T-cell (primary cell): ENCODE measurements at regions not wholly inside any gene's neighbourhood (a gene's known extent, or its start where the extent isn't known, plus 50 kb on each side); places are given as distances from the start of the nearest gene placed in this dataset.

Source experiments
- ATAC-seq, 4 experiments: fragments of 200-7000 bp in 3 of 4; fragments of 150-1000 bp in 1 of 4; cut with Tn5 transposase; replicated peaks in 1 of 4; 1 replicate in 3 of 4; 2 replicates in 1 of 4; pipeline ENCODE4 v1.10.0; 2021; ENCODE audit warnings: moderate library complexity in 3 of 4, mild to moderate bottlenecking in 2 of 4, moderate number of reproducible peaks in 1 of 4
- CTCF ChIA-PET, 2 donors: fragments of 300-600 bp; sonication (Branson Sonifier 250); formaldehyde crosslinking; loops; one replicate each; lab custom pipeline; 2022; ENCODE audit warnings: antibody characterized with exemption in 2 of 2; lab: Charles Lee
- POLR2A ChIA-PET, 2 donors: fragments of 300-600 bp; sonication (Branson Sonifier 250); formaldehyde crosslinking; loops; one replicate each; lab custom pipeline; 2022; ENCODE audit warnings: antibody characterized with exemption in 2 of 2; lab: Charles Lee
- DNase-seq, 35 experiments: peaks; one replicate each; pipeline versions ENCODE4 v3.0.0 to v3.0.0-alpha.2; 2013 to 2023
- H3K27ac ChIP-seq: one replicate; pipeline ENCODE4 v1.5.1; 2013; ENCODE audit warnings: low read length
- H3K27me3 ChIP-seq, 2 experiments: replicated peaks in 1 of 2; 1 replicate in 1 of 2; 2 replicates in 1 of 2; pipeline versions ENCODE4 v1.6.1 to v1.7.0; 2013; ENCODE audit warnings: low read length in 1 of 2, mixed read lengths in 1 of 2; ENCODE audit not compliant: control insufficient read depth in 2 of 2, insufficient read depth in 2 of 2; ENCODE audit errors: extremely low read depth in 1 of 2
- H3K36me3 ChIP-seq, 2 donors: 1 replicate in 1 of 2; 2 replicates in 1 of 2; pipeline versions ENCODE4 v1.6.1 to v1.7.0; 2013; ENCODE audit warnings: low read length in 1 of 2; ENCODE audit not compliant: control insufficient read depth in 2 of 2, insufficient read depth in 1 of 2; ENCODE audit errors: extremely low read depth in 1 of 2
- H3K4me1 ChIP-seq, 2 experiments: 1 replicate in 1 of 2; 2 replicates in 1 of 2; pipeline versions ENCODE4 v1.6.1 to v1.7.0; 2013; ENCODE audit warnings: low read length in 2 of 2, mixed read lengths in 1 of 2; ENCODE audit not compliant: insufficient read depth in 2 of 2, control insufficient read depth in 1 of 2; ENCODE audit errors: extremely low read depth in 1 of 2
- H3K4me3 ChIP-seq, 2 donors: 1 replicate in 1 of 2; 2 replicates in 1 of 2; pipeline versions ENCODE4 v1.5.1 to v1.7.0; 2013; ENCODE audit warnings: mild to moderate bottlenecking in 2 of 2, low read length in 1 of 2, moderate library complexity in 1 of 2; ENCODE audit not compliant: control insufficient read depth in 1 of 2; ENCODE audit errors: extremely low read depth in 1 of 2
- H3K9me3 ChIP-seq: 2 replicates; pipeline ENCODE4 v1.7.0; 2013
- H3K27ac Mint-ChIP-seq, 2 donors: one replicate each; pipeline ENCODE4 v1.8.0; 2020 to 2021; ENCODE audit warnings: mild to moderate bottlenecking in 2 of 2, mixed read lengths in 2 of 2
- H3K27me3 Mint-ChIP-seq, 2 donors: one replicate each; pipeline ENCODE4 v1.8.0; 2021 to 2022; ENCODE audit warnings: mixed read lengths in 2 of 2
- H3K36me3 Mint-ChIP-seq: one replicate; pipeline ENCODE4 v1.8.0; 2021; ENCODE audit warnings: mixed read lengths
- H3K4me1 Mint-ChIP-seq, 3 donors: one replicate each; pipeline ENCODE4 v1.8.0; 2020 to 2022; ENCODE audit warnings: mixed read lengths in 3 of 3, mild to moderate bottlenecking in 1 of 3
- H3K4me3 Mint-ChIP-seq, 3 donors: one replicate each; pipeline ENCODE4 v1.8.0; 2020 to 2022; ENCODE audit warnings: mild to moderate bottlenecking in 3 of 3, mixed read lengths in 3 of 3, moderate library complexity in 3 of 3
- H3K9me3 Mint-ChIP-seq, 3 donors: one replicate each; pipeline ENCODE4 v1.8.0; 2020 to 2022; ENCODE audit warnings: mixed read lengths in 3 of 3
- WGBS: methylation state at CpG from one replicate; pipeline ENCODE4 v1.1.5; 2013; ENCODE audit warnings: missing lambda C conversion rate; ENCODE audit not compliant: insufficient coverage; 5-methylcytosine and 5-hydroxymethylcytosine counted together

DNA sequence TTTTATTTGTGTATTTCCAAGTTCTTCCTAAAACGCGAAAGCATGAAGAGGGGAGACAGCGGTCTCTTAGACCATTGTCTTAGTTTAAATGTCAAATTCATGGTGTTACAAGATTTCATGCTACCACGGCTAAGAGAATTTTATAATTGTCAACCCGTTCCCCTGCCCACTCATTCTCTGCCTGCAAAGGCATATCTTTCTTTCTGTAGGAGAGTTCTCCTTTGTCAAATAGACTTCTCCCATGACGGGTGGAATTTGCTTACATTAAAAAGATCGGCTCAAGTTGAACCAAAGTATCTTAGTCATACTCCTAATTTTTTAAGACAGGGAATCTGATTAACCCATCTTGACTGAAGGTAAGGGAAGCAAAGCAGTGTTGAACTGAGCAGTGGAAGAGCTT is 539.2 kb downstream of the REEP3 start:
- no peaks in the 10 kb centered on the region for H3K36me3 Mint-ChIP-seq
- H3K4me1 Mint-ChIP-seq = no peaks in the 10 kb centered on the region
- no peaks in the 10 kb centered on the region for H3K9me3 Mint-ChIP-seq
- no peak overlapping the region for H3K4me3 ChIP-seq
- no peaks in the 10 kb centered on the region for H3K4me1 ChIP-seq
- no peaks in the 10 kb centered on the region for H3K9me3 ChIP-seq
- ATAC-seq = no peak
- no peaks in the 10 kb centered on the region for H3K36me3 ChIP-seq
- DNase-seq = no peak
- CTCF ChIA-PET = no interaction called here
- H3K27ac Mint-ChIP-seq = no peak overlapping the region
- WGBS = no CpG with 5 or more reads among the region's 7 CpGs
- no peak overlapping the region for H3K27ac ChIP-seq
- H3K27me3 Mint-ChIP-seq = peaks cover 3 to 9% of the 10 kb centered on the region in 2 donors
- POLR2A ChIA-PET = no interaction called here
- H3K27me3 ChIP-seq = no peaks in the 10 kb centered on the region
- no peak overlapping the region for H3K4me3 Mint-ChIP-seq

DNA sequence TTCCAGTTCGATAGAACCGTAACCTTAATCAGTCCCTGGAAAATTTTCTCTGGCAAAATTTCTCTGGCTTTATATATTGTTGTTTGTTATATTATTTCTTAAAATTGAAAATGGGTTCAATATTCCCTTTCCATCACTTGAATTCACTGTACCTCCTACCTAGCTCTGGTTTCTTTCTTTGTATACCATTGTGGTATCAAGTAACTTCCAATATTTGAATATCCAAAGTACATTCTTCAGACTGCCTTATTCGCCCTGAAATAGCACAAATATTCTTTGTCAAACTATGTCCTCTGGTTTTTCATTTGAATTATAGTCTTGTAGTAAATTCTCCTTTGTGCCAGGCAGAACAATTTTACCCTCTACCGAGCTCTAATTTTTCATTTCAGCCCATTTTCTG is 541.6 kb downstream of the REEP3 start:
- H3K27me3 Mint-ChIP-seq = peaks cover 0 to 5% of the 10 kb centered on the region in 2 donors
- Histone ChIP-seq H3K27me3 (no peaks in the 10 kb centered on the region), H3K4me3 (no peak overlapping the region), H3K9me3 (no peaks in the 10 kb centered on the region), H3K27ac (no peak overlapping the region), H3K4me1 (no peaks in the 10 kb centered on the region), H3K36me3 (no peaks in the 10 kb centered on the region)
- POLR2A ChIA-PET = no interaction called here
- H3K4me1 Mint-ChIP-seq = no peaks in the 10 kb centered on the region
- CTCF ChIA-PET = no interaction called here
- no peak overlapping the region for H3K27ac Mint-ChIP-seq
- no peak for ATAC-seq
- H3K4me3 Mint-ChIP-seq = no peak overlapping the region
- no peak for DNase-seq
- no peaks in the 10 kb centered on the region for H3K9me3 Mint-ChIP-seq
- no peaks in the 10 kb centered on the region for H3K36me3 Mint-ChIP-seq
- no CpG with 5 or more reads among the region's 4 CpGs for WGBS

DNA sequence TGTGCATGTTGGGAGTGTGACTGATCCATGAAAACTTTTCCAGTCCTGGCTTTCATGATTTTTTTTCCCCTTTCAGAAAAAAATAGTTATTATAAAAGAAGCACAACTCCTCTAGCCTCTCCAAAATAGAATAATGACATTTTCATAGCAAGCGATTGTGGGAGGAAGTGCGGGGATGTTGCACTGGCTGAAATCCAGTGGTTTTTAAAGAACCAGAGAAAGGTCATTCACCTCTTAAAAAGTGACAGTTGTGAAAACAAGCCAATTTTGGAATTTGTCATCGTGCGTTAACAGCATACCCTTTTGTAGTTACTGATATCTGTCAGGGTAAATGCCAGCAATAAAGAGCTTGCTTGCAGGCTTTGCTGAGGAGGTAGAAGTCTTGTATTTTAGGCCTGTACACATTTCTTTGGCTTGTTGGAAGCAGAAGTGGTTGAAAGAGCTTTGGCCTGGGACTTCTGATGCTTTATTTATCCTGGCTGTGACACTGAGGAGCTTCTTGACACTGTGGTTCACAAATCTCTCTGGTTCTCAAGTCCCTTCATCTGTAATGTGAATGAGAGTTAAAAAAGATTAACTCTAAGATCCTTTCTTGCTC is 545.9 kb downstream of the REEP3 start:
- H3K27ac ChIP-seq = no peak overlapping the region
- no peaks in the 10 kb centered on the region for H3K27me3 ChIP-seq
- Mint-ChIP-seq H3K27ac (no peak overlapping the region), H3K4me3 (no peak overlapping the region), H3K27me3 (peaks cover 0 to 8% of the 10 kb centered on the region in 2 donors), H3K4me1 (no peaks in the 10 kb centered on the region), H3K36me3 (no peaks in the 10 kb centered on the region), H3K9me3 (no peaks in the 10 kb centered on the region)
- ChIA-PET POLR2A (no interaction called here), CTCF (interaction anchor here in 1 of 2 donors (0.5 kb wide), 1 partner anchor 918 kb away, joined by 3 read pairs; no protein-coding TSS in a partner anchor)
- H3K4me3 ChIP-seq = no peak overlapping the region
- H3K9me3 ChIP-seq = no peaks in the 10 kb centered on the region
- 15% methylated on average over 2 of the region's 4 CpGs for WGBS
- no peak for ATAC-seq
- DNase-seq = no peak
- H3K4me1 ChIP-seq = no peaks in the 10 kb centered on the region
- no peaks in the 10 kb centered on the region for H3K36me3 ChIP-seq

DNA sequence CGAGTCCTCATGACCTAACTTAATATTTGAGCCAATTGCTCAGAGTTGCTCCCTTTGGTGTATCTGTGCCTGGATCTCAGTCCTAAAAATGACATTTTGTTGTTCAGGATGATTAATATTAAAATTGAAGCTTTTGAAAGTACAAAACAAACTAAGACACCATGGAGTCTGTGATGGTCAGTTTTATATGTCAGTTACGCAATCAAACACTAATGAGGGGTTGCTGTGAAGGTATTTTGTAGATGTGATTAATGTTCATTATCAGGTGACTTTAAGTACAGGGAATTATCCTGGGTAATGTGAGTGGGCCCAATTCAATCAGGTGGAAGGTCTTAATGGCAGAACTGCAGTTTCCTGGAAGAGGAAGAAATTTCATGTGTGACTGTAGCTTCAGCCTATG is 546.7 kb downstream of the REEP3 start:
- no peaks in the 10 kb centered on the region for H3K9me3 ChIP-seq
- no peaks in the 10 kb centered on the region for H3K27me3 ChIP-seq
- H3K4me1 ChIP-seq = no peaks in the 10 kb centered on the region
- no peak for DNase-seq
- Mint-ChIP-seq H3K4me3 (no peak overlapping the region), H3K36me3 (no peaks in the 10 kb centered on the region), H3K9me3 (no peaks in the 10 kb centered on the region), H3K27me3 (peaks cover 0 to 8% of the 10 kb centered on the region in 2 donors), H3K4me1 (no peaks in the 10 kb centered on the region), H3K27ac (no peak overlapping the region)
- ATAC-seq = no peak
- no peak overlapping the region for H3K27ac ChIP-seq
- no peaks in the 10 kb centered on the region for H3K36me3 ChIP-seq
- 100% methylated on average over 1 of the region's 2 CpGs for WGBS
- ChIA-PET POLR2A (no interaction called here), CTCF (interaction anchor here in 1 of 2 donors (0.5 kb wide), 1 partner anchor 918 kb away, joined by 3 read pairs; no protein-coding TSS in a partner anchor)
- H3K4me3 ChIP-seq = no peak overlapping the region

DNA sequence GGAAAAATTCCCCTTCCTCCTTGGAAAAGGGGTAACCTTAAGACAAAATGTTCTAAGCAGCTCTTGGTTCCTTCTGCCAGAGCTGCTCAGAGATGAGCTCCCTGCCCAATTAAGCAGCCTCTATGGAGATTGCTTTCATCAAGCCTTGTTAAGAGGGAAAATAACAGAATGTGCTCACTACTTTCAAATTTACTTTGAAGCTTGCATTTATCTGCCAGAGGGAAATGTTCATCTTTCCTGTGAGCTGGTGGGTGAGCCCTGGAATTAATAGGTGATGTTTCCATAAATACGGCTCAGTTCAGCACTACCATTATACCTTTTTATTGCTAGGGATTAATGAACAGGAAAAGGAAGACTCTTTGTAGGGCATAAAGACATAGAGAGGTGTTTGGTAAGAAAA is 549.0 kb downstream of the REEP3 start:
- no peaks in the 10 kb centered on the region for H3K4me1 ChIP-seq
- CTCF ChIA-PET = no interaction called here
- no peaks in the 10 kb centered on the region for H3K27me3 ChIP-seq
- H3K9me3 ChIP-seq = no peaks in the 10 kb centered on the region
- no peak for DNase-seq
- no peaks in the 10 kb centered on the region for H3K36me3 ChIP-seq
- no peaks in the 10 kb centered on the region for H3K9me3 Mint-ChIP-seq
- POLR2A ChIA-PET = no interaction called here
- H3K36me3 Mint-ChIP-seq = no peaks in the 10 kb centered on the region
- H3K4me3 ChIP-seq = no peak overlapping the region
- H3K27ac Mint-ChIP-seq = no peak overlapping the region
- no CpG with 5 or more reads among the region's 1 CpG for WGBS
- no peak for ATAC-seq
- H3K27ac ChIP-seq = no peak overlapping the region
- no peaks in the 10 kb centered on the region for H3K4me1 Mint-ChIP-seq
- peaks cover 2 to 3% of the 10 kb centered on the region in 2 donors for H3K27me3 Mint-ChIP-seq
- H3K4me3 Mint-ChIP-seq = no peak overlapping the region

DNA sequence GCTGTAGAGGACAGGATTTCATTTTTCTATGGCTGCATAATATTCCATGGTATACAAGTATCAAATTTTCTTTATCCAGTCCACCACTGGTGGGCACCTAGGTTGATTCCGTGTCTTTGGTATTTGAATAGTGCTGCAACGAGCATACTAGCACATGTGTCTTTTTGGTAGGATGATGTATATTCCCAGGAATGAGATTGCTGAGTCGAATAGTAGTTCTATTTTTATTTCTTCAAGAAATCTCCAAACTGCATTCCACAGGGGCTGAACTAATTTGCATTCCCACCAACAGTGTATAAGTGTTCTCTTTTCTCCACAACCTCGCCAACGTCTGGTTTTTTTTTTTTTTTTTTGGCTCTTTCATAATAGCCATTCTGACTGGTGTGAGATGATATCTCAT is 550.0 kb downstream of the REEP3 start:
- Histone ChIP-seq H3K9me3 (no peaks in the 10 kb centered on the region), H3K27ac (no peak overlapping the region), H3K4me1 (no peaks in the 10 kb centered on the region), H3K4me3 (no peak overlapping the region), H3K27me3 (no peaks in the 10 kb centered on the region), H3K36me3 (no peaks in the 10 kb centered on the region)
- Mint-ChIP-seq H3K4me1 (no peaks in the 10 kb centered on the region), H3K27ac (no peak overlapping the region), H3K4me3 (no peak overlapping the region), H3K36me3 (no peaks in the 10 kb centered on the region), H3K27me3 (peaks cover 3% of the 10 kb centered on the region in 2 donors), H3K9me3 (no peaks in the 10 kb centered on the region)
- no peak for ATAC-seq
- ChIA-PET POLR2A (no interaction called here), CTCF (no interaction called here)
- no CpG with 5 or more reads among the region's 5 CpGs for WGBS
- no peak for DNase-seq

DNA sequence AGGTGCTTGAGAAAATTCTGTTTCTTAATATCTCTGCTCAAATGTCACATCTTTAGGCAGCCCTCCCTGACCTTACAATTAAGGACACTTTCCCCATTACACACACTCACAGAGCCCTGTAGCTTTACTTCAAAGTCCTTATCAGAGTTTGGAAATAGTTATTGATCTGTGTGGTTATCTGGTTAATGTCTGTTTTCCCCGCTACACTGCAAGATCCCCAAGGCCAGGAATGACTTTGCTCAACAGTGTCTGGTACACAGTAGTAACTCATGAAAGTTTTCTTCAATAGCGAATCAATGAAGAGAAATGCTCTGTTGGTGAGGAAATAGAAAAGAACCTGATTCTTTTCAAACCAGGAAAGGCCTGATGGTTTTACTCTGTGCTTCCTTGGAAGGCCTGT is 554.4 kb downstream of the REEP3 start:
- no peaks in the 10 kb centered on the region for H3K27me3 ChIP-seq
- no peaks in the 10 kb centered on the region for H3K4me1 Mint-ChIP-seq
- POLR2A ChIA-PET = no interaction called here
- 60% methylated on average over 2 of the region's 2 CpGs for WGBS
- no peak overlapping the region for H3K4me3 ChIP-seq
- no peaks in the 10 kb centered on the region for H3K4me1 ChIP-seq
- no peak overlapping the region for H3K27ac Mint-ChIP-seq
- DNase-seq = no peak
- peaks cover 0 to 4% of the 10 kb centered on the region in 2 donors for H3K27me3 Mint-ChIP-seq
- no peak overlapping the region for H3K4me3 Mint-ChIP-seq
- CTCF ChIA-PET = no interaction called here
- H3K27ac ChIP-seq = no peak overlapping the region
- no peaks in the 10 kb centered on the region for H3K9me3 ChIP-seq
- no peak for ATAC-seq
- no peaks in the 10 kb centered on the region for H3K9me3 Mint-ChIP-seq
- H3K36me3 Mint-ChIP-seq = no peaks in the 10 kb centered on the region
- H3K36me3 ChIP-seq = no peaks in the 10 kb centered on the region
